ENCODE measurements at regions not wholly inside any gene's neighbourhood (a gene's known extent, or its start where the extent isn't known, plus 50 kb on each side); places are given as distances from the start of the nearest gene placed in this dataset.

GRCh38 chr5:6235726-6236125, 142.6 kb downstream of the MED10 start:
- no peak overlapping the region for H3K4me3 Mint-ChIP-seq
- no peaks in the 10 kb centered on the region; the same call in 1 of the 2 replicates for H3K36me3 Mint-ChIP-seq
- H3K4me1 Mint-ChIP-seq: peaks cover 4% of the 10 kb centered on the region
- TF ChIP-seq, protein P1, sequence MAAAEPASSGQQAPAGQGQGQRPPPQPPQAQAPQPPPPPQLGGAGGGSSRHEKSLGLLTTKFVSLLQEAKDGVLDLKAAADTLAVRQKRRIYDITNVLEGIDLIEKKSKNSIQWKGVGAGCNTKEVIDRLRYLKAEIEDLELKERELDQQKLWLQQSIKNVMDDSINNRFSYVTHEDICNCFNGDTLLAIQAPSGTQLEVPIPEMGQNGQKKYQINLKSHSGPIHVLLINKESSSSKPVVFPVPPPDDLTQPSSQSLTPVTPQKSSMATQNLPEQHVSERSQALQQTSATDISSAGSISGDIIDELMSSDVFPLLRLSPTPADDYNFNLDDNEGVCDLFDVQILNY (CRISPR knock-in tag; IDR thresholded peaks at IDR 0.05): no peak
- TF ChIP-seq HMGA2 (CRISPR knock-in tag; IDR thresholded peaks at IDR 0.05) (no peak), IRF1 (CRISPR knock-in tag; IDR thresholded peaks at IDR 0.05) (no peak), ESRRA (CRISPR knock-in tag; IDR thresholded peaks at IDR 0.05; ENCODE audit: borderline replicate concordance) (no peak), USF1 (CRISPR knock-in tag; IDR thresholded peaks at IDR 0.05) (no peak), GRHL2 (CRISPR knock-in tag; IDR thresholded peaks at IDR 0.05; ENCODE audit: insufficient replicate concordance, severe bottlenecking) (no peak), RELA (CRISPR knock-in tag; IDR thresholded peaks at IDR 0.05; ENCODE audit: borderline replicate concordance) (no peak), OVOL2 (CRISPR knock-in tag; IDR thresholded peaks at IDR 0.05; ENCODE audit: borderline replicate concordance) (no peak), KAT7 (CRISPR knock-in tag; IDR thresholded peaks at IDR 0.05; ENCODE audit: borderline replicate concordance) (no peak), ETV6 (CRISPR knock-in tag; IDR thresholded peaks at IDR 0.05) (no peak), ZNF423 (CRISPR knock-in tag; IDR thresholded peaks at IDR 0.05) (no peak), ATF3 (CRISPR knock-in tag; conservative IDR thresholded peaks at IDR 0.05) (no peak)
- TF ChIP-seq, protein P2, sequence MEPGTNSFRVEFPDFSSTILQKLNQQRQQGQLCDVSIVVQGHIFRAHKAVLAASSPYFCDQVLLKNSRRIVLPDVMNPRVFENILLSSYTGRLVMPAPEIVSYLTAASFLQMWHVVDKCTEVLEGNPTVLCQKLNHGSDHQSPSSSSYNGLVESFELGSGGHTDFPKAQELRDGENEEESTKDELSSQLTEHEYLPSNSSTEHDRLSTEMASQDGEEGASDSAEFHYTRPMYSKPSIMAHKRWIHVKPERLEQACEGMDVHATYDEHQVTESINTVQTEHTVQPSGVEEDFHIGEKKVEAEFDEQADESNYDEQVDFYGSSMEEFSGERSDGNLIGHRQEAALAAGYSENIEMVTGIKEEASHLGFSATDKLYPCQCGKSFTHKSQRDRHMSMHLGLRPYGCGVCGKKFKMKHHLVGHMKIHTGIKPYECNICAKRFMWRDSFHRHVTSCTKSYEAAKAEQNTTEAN (CRISPR knock-in tag; IDR thresholded peaks at IDR 0.05): no peak
- no peak overlapping the region for H3K27ac Mint-ChIP-seq
- ATAC-seq: no peak
- ChIA-PET CTCF (no interaction called here), POLR2A (no interaction called here)
- DNase-seq (ENCODE audit: low spot score): no peak
- H3K27me3 Mint-ChIP-seq (ENCODE audit: low read depth): peaks cover 5% of the 10 kb centered on the region; the same call in 1 of the 2 replicates
- peaks cover 18% of the 10 kb centered on the region for H3K9me3 Mint-ChIP-seq

GRCh38 chr5:6228257-6229250, 149.8 kb downstream of the MED10 start:
- CTCF ChIA-PET: no interaction called here
- Mint-ChIP-seq H3K4me3 (no peak overlapping the region), H3K27me3 (ENCODE audit: low read depth) (peaks cover 5% of the 10 kb centered on the region; the same call in 1 of the 2 replicates), H3K9me3 (no peaks in the 10 kb centered on the region; the same call in 1 of the 2 replicates), H3K36me3 (no peaks in the 10 kb centered on the region), H3K27ac (no peak overlapping the region), H3K4me1 (no peaks in the 10 kb centered on the region)
- DNase-seq (ENCODE audit: low spot score) (no peak), ATAC-seq (no peak)
- TF ChIP-seq RORB (CRISPR knock-in tag; IDR thresholded peaks at IDR 0.05) (no peak), MXD4 (CRISPR knock-in tag; IDR thresholded peaks at IDR 0.05; ENCODE audit: borderline replicate concordance) (no peak), ELF4 (CRISPR knock-in tag; IDR thresholded peaks at IDR 0.05; ENCODE audit: low read depth) (no peak), SP1 (CRISPR knock-in tag; conservative IDR thresholded peaks at IDR 0.05) (no peak), ZNF232 (CRISPR knock-in tag; IDR thresholded peaks at IDR 0.05) (no peak), JAZF1 (CRISPR knock-in tag; IDR thresholded peaks at IDR 0.05) (no peak), FOXP1 (CRISPR knock-in tag; IDR thresholded peaks at IDR 0.05; ENCODE audit: borderline replicate concordance) (no peak), ZNF219 (CRISPR knock-in tag; IDR thresholded peaks at IDR 0.05; ENCODE audit: borderline replicate concordance) (no peak)
- TF ChIP-seq, protein P3, sequence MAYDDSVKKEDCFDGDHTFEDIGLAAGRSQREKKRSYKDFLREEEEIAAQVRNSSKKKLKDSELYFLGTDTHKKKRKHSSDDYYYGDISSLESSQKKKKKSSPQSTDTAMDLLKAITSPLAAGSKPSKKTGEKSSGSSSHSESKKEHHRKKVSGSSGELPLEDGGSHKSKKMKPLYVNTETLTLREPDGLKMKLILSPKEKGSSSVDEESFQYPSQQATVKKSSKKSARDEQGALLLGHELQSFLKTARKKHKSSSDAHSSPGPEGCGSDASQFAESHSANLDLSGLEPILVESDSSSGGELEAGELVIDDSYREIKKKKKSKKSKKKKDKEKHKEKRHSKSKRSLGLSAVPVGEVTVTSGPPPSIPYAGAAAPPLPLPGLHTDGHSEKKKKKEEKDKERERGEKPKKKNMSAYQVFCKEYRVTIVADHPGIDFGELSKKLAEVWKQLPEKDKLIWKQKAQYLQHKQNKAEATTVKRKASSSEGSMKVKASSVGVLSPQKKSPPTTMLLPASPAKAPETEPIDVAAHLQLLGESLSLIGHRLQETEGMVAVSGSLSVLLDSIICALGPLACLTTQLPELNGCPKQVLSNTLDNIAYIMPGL (CRISPR knock-in tag; IDR thresholded peaks at IDR 0.05): no peak
- POLR2A ChIA-PET: no interaction called here
